SK-N-SH treated with all-trans-retinoic acid at 6 μM for 48 hours (cell line): ENCODE measurements at regions not wholly inside any gene's neighbourhood (a gene's known extent, or its start where the extent isn't known, plus 50 kb on each side); places are given as distances from the start of the nearest gene placed in this dataset.
A peak's percentile ranks its signal among the peaks of the same experiment; 100 is the strongest.

Source experiments
- ATAC-seq: fragments of 200-7000 bp; cut with Tn5 transposase; 3 replicates; pipeline ENCODE4 v1.9.1; 2020; ENCODE audit warnings: mild to moderate bottlenecking, moderate library complexity
- ARNTL ChIP-seq: fragments of 450-650 bp; formaldehyde crosslinking; IDR thresholded peaks from 2 replicates; pipeline ENCODE4 v1.5.0; 2020; ENCODE audit warnings: low read depth, mild to moderate bottlenecking, moderate library complexity, borderline replicate concordance
- BACH2 ChIP-seq: fragments of 250-450 bp; sonication (Bioruptor Pico); IDR thresholded peaks from 2 replicates; pipeline ENCODE4 v1.9.0; 2021; ENCODE audit warnings: mild to moderate bottlenecking, borderline replicate concordance
- CREB5 ChIP-seq: fragments of 250-450 bp; sonication (Bioruptor Pico); IDR thresholded peaks from 2 replicates; pipeline ENCODE4 v1.5.1; 2020; ENCODE audit warnings: low read depth, mild to moderate bottlenecking, moderate library complexity
- CSDC2 ChIP-seq: fragments of 250-450 bp; sonication (Bioruptor Pico); IDR thresholded peaks from 2 replicates; pipeline ENCODE4 v1.5.0; 2020; ENCODE audit warnings: mild to moderate bottlenecking, moderate library complexity
- CSRNP3 ChIP-seq: fragments of 250-450 bp; sonication (Bioruptor Pico); IDR thresholded peaks from 2 replicates; pipeline ENCODE4 v1.5.1; 2021; ENCODE audit warnings: mild to moderate bottlenecking, moderate library complexity
- ESRRG ChIP-seq: fragments of 250-450 bp; sonication (Bioruptor Pico); IDR thresholded peaks from 2 replicates; pipeline ENCODE4 v1.6.1; 2021; ENCODE audit warnings: mild to moderate bottlenecking
- GLIS3 ChIP-seq: fragments of 250-450 bp; sonication (Bioruptor Pico); IDR thresholded peaks from 2 replicates; pipeline ENCODE4 v1.5.0; 2020; ENCODE audit warnings: mild to moderate bottlenecking, moderate library complexity
- ISL1 ChIP-seq: fragments of 250-450 bp; sonication (Bioruptor Pico); IDR thresholded peaks from 2 replicates; pipeline ENCODE4 v2.1.2; 2022; ENCODE audit warnings: mild to moderate bottlenecking, moderate library complexity
- OSR1 ChIP-seq: fragments of 250-450 bp; sonication (Bioruptor Pico); IDR thresholded peaks from 2 replicates; pipeline ENCODE4 v1.8.0; 2022; ENCODE audit warnings: moderate library complexity, mild to moderate bottlenecking, inconsistent platforms
- POU6F1 ChIP-seq: fragments of 250-450 bp; sonication (Bioruptor Pico); IDR thresholded peaks from 2 replicates; pipeline ENCODE4 v1.8.0; 2021; ENCODE audit warnings: low read depth, mild to moderate bottlenecking, moderate library complexity, borderline replicate concordance
- PPARA ChIP-seq: fragments of 250-450 bp; sonication (Bioruptor Pico); IDR thresholded peaks from 2 replicates; pipeline ENCODE4 v1.5.0; 2020; ENCODE audit warnings: mild to moderate bottlenecking, borderline replicate concordance
- SNAI2 ChIP-seq: fragments of 250-450 bp; sonication (Bioruptor Pico); IDR thresholded peaks from 2 replicates; pipeline ENCODE4 v1.5.0; 2020; ENCODE audit warnings: mild to moderate bottlenecking, moderate library complexity
- TCF4 ChIP-seq: fragments of 250-450 bp; sonication (Bioruptor Pico); IDR thresholded peaks from 2 replicates; pipeline ENCODE4 v1.8.0; 2021; ENCODE audit warnings: mild to moderate bottlenecking, moderate library complexity, borderline replicate concordance
- TOX ChIP-seq: fragments of 250-450 bp; sonication (Bioruptor Pico); IDR thresholded peaks from 2 replicates; pipeline ENCODE4 v1.8.0; 2021; ENCODE audit warnings: mild to moderate bottlenecking, moderate library complexity, borderline replicate concordance
- ZC3H10 ChIP-seq: fragments of 250-450 bp; sonication (Bioruptor Pico); IDR thresholded peaks from 2 replicates; pipeline ENCODE4 v1.5.1; 2021; ENCODE audit warnings: mild to moderate bottlenecking, moderate library complexity
- ZFP3 ChIP-seq: fragments of 250-450 bp; sonication (Bioruptor Pico); IDR thresholded peaks from 2 replicates; pipeline ENCODE4 v1.5.0; 2020; ENCODE audit warnings: mild to moderate bottlenecking, moderate library complexity
- ZFP30 ChIP-seq: fragments of 450-650 bp; formaldehyde crosslinking; IDR thresholded peaks from 2 replicates; pipeline ENCODE4 v1.5.0; 2022; ENCODE audit warnings: mild to moderate bottlenecking, moderate library complexity
- ZNF565 ChIP-seq: fragments of 450-650 bp; formaldehyde crosslinking; conservative IDR thresholded peaks from 2 replicates; pipeline ENCODE4 v1.5.0; 2020; ENCODE audit warnings: low read depth, mild to moderate bottlenecking, moderate library complexity
- ZNF70 ChIP-seq: fragments of 450-650 bp; formaldehyde crosslinking; IDR thresholded peaks from 2 replicates; pipeline ENCODE4 v1.5.0; 2020; ENCODE audit warnings: mild to moderate bottlenecking, moderate library complexity
- ZNF8 ChIP-seq: fragments of 450-650 bp; formaldehyde crosslinking; IDR thresholded peaks from 2 replicates; pipeline ENCODE4 v1.5.0; 2020; ENCODE audit warnings: mild to moderate bottlenecking, moderate library complexity
- TF ChIP-seq, protein P1 (sequence below): fragments of 250-450 bp; sonication (Bioruptor Pico); IDR thresholded peaks from 2 replicates; pipeline ENCODE4 v1.8.0; 2020; ENCODE audit warnings: mild to moderate bottlenecking, moderate library complexity, borderline replicate concordance
- TF ChIP-seq, protein P2 (sequence below): fragments of 250-450 bp; sonication (Bioruptor Pico); IDR thresholded peaks from 2 replicates; pipeline ENCODE4 v1.5.0; 2020; ENCODE audit warnings: mild to moderate bottlenecking, moderate library complexity

DNA sequence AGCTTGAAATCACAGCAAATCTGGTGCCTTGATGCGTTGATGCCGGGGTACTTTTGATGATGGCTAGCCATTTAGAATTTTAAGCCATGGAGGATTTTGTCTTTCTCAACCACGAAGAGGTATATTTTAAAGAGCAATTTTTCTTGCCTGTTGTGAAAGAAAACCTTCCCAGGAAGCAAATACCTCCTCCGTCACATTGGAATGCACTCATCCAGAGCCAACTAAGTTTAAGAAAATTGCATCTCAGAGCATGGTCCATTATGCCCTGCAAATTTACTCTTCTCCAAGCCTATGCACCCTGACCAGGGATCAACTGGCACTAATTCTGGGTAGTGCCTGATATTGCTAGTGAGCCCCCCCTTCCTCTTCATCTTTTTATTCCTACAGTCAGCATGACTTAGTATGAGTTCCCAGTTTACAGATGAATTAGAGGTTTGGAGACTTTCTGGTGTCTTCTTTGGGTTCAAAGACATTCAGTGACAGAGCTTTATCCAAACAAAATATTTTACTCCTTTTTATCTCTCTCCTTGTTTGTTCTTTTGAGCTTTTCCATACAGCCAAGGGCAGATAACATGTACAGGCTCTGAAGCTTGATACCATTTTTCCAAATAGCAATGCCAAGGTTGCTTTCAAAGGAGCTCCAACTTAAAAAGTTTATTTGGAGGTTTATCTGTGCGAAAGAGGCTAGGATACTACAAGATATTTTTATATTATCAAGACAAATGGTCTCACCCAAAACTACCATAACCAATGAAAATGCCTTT lies 56.6 kb upstream of the ANK3 start:
- TF ChIP-seq, protein P1, sequence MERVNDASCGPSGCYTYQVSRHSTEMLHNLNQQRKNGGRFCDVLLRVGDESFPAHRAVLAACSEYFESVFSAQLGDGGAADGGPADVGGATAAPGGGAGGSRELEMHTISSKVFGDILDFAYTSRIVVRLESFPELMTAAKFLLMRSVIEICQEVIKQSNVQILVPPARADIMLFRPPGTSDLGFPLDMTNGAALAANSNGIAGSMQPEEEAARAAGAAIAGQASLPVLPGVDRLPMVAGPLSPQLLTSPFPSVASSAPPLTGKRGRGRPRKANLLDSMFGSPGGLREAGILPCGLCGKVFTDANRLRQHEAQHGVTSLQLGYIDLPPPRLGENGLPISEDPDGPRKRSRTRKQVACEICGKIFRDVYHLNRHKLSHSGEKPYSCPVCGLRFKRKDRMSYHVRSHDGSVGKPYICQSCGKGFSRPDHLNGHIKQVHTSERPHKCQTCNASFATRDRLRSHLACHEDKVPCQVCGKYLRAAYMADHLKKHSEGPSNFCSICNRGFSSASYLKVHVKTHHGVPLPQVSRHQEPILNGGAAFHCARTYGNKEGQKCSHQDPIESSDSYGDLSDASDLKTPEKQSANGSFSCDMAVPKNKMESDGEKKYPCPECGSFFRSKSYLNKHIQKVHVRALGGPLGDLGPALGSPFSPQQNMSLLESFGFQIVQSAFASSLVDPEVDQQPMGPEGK (CRISPR knock-in tag), result no peak
- TF ChIP-seq ISL1 (CRISPR knock-in tag) (no peak), ZC3H10 (CRISPR knock-in tag) (no peak), TOX (CRISPR knock-in tag) (no peak), ARNTL (no peak), CREB5 (no peak), PPARA (CRISPR knock-in tag) (no peak), ZNF565 (CRISPR knock-in tag) (no peak), BACH2 (CRISPR knock-in tag) (no peak)
- TF ChIP-seq, all 23 proteins: peak for 0
- peak; percentile 70 for ATAC-seq

DNA sequence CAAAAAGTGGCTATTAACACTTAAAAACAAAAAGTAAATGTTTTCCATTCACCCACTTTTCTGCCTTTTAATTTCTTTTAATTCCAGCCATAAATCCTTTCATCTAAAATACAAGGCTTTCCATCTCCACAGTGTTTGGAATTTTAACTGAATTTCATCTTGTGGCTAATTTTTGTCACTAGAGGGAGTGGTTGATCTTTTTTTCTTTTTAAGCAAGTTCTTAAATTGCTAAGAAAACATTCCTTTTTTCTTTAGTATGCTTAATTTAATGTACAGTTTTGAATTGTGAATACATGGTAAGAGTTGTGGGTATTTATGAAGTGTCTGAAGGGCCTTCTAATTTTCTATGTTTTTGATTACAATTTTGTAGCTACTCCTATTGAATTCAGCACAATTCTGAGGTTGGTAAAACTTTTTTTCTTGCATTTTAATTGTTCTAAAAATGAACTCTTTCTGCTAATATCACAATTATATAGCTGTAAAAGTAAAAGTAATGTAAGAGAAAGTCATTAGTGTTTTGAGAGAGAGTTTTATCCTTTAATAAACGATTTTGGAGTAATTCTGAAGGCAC lies 54.9 kb upstream of the ANK3 start:
- ATAC-seq, result no peak
- TF ChIP-seq CSDC2 (CRISPR knock-in tag) (no peak), TCF4 (CRISPR knock-in tag) (no peak), CREB5 (no peak), CSRNP3 (CRISPR knock-in tag) (no peak), ESRRG (CRISPR knock-in tag) (no peak), SNAI2 (CRISPR knock-in tag) (no peak), ARNTL (no peak), ISL1 (CRISPR knock-in tag) (no peak), ZNF70 (no peak), OSR1 (CRISPR knock-in tag) (no peak), ZFP30 (CRISPR knock-in tag) (no peak), ZFP3 (CRISPR knock-in tag) (no peak), BACH2 (CRISPR knock-in tag) (no peak), ZC3H10 (CRISPR knock-in tag) (no peak), POU6F1 (CRISPR knock-in tag) (no peak), TOX (CRISPR knock-in tag) (no peak), ZNF8 (CRISPR knock-in tag) (no peak), GLIS3 (no peak)
- TF ChIP-seq, protein P2, sequence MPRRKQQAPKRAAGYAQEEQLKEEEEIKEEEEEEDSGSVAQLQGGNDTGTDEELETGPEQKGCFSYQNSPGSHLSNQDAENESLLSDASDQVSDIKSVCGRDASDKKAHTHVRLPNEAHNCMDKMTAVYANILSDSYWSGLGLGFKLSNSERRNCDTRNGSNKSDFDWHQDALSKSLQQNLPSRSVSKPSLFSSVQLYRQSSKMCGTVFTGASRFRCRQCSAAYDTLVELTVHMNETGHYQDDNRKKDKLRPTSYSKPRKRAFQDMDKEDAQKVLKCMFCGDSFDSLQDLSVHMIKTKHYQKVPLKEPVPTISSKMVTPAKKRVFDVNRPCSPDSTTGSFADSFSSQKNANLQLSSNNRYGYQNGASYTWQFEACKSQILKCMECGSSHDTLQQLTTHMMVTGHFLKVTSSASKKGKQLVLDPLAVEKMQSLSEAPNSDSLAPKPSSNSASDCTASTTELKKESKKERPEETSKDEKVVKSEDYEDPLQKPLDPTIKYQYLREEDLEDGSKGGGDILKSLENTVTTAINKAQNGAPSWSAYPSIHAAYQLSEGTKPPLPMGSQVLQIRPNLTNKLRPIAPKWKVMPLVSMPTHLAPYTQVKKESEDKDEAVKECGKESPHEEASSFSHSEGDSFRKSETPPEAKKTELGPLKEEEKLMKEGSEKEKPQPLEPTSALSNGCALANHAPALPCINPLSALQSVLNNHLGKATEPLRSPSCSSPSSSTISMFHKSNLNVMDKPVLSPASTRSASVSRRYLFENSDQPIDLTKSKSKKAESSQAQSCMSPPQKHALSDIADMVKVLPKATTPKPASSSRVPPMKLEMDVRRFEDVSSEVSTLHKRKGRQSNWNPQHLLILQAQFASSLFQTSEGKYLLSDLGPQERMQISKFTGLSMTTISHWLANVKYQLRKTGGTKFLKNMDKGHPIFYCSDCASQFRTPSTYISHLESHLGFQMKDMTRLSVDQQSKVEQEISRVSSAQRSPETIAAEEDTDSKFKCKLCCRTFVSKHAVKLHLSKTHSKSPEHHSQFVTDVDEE (CRISPR knock-in tag), result no peak
- TF ChIP-seq, protein P1 (CRISPR knock-in tag), result no peak
- TF ChIP-seq, all 23 proteins: peak for 0
